ENCODE measurements at regions not wholly inside any gene's neighbourhood (a gene's known extent, or its start where the extent isn't known, plus 50 kb on each side); places are given as distances from the start of the nearest gene placed in this dataset.

- no peak for ATAC-seq
- TF ChIP-seq ZC3H10 (CRISPR knock-in tag; IDR thresholded peaks at IDR 0.05): no peak
Measured at GRCh38 chr10:64594072-64594471, 1072.9 kb downstream of the REEP3 start.

GRCh38 chr10:64598600-64598999, 1077.4 kb downstream of the REEP3 start:
- ATAC-seq: no peak
- TF ChIP-seq PPARA (CRISPR knock-in tag; IDR thresholded peaks at IDR 0.05; ENCODE audit: borderline replicate concordance) (no peak), OSR1 (CRISPR knock-in tag; IDR thresholded peaks at IDR 0.05) (no peak), ZFP30 (CRISPR knock-in tag; IDR thresholded peaks at IDR 0.05) (no peak), POU6F1 (CRISPR knock-in tag; IDR thresholded peaks at IDR 0.05; ENCODE audit: borderline replicate concordance, low read depth) (no peak), CSDC2 (CRISPR knock-in tag; IDR thresholded peaks at IDR 0.05) (no peak), SNAI2 (CRISPR knock-in tag; IDR thresholded peaks at IDR 0.05) (no peak)

- TF ChIP-seq TCF4 (CRISPR knock-in tag; IDR thresholded peaks at IDR 0.05; ENCODE audit: borderline replicate concordance) (peak; percentile 72), PATZ1 (CRISPR knock-in tag; IDR thresholded peaks at IDR 0.05; ENCODE audit: borderline replicate concordance) (no peak), GLIS3 (CRISPR knock-in tag; IDR thresholded peaks at IDR 0.05) (no peak)
- ATAC-seq: no peak
Measured at GRCh38 chr10:64601298-64601697, 1080.1 kb downstream of the REEP3 start.

- ATAC-seq: no peak
- TF ChIP-seq CSRNP3 (CRISPR knock-in tag; IDR thresholded peaks at IDR 0.05) (no peak), TSHZ2 (CRISPR knock-in tag; IDR thresholded peaks at IDR 0.05) (no peak), ISL1 (CRISPR knock-in tag; IDR thresholded peaks at IDR 0.05) (peak; percentile 29; the same call in 1 of the 2 replicates)
Measured at GRCh38 chr10:64617085-64617484, 1095.9 kb downstream of the REEP3 start.

GRCh38 chr10:64619102-64619501, 1097.9 kb downstream of the REEP3 start:
- no peak for ATAC-seq
- TF ChIP-seq ZFP30 (CRISPR knock-in tag; IDR thresholded peaks at IDR 0.05) (no peak), ZNF565 (CRISPR knock-in tag; conservative IDR thresholded peaks at IDR 0.05; ENCODE audit: low read depth) (no peak), POU6F1 (CRISPR knock-in tag; IDR thresholded peaks at IDR 0.05; ENCODE audit: borderline replicate concordance, low read depth) (no peak), PPARA (CRISPR knock-in tag; IDR thresholded peaks at IDR 0.05; ENCODE audit: borderline replicate concordance) (no peak), RARB (CRISPR knock-in tag; IDR thresholded peaks at IDR 0.05) (no peak), CSRNP3 (CRISPR knock-in tag; IDR thresholded peaks at IDR 0.05) (no peak), SNAI2 (CRISPR knock-in tag; IDR thresholded peaks at IDR 0.05) (no peak), CSDC2 (CRISPR knock-in tag; IDR thresholded peaks at IDR 0.05) (no peak), ESRRG (CRISPR knock-in tag; IDR thresholded peaks at IDR 0.05) (no peak), BACH2 (CRISPR knock-in tag; IDR thresholded peaks at IDR 0.05; ENCODE audit: borderline replicate concordance) (no peak), TCF4 (CRISPR knock-in tag; IDR thresholded peaks at IDR 0.05; ENCODE audit: borderline replicate concordance) (no peak), TOX (CRISPR knock-in tag; IDR thresholded peaks at IDR 0.05; ENCODE audit: borderline replicate concordance) (no peak), TSHZ2 (CRISPR knock-in tag; IDR thresholded peaks at IDR 0.05) (no peak)
